ENCODE measurements at regions not wholly inside any gene's neighbourhood (a gene's known extent, or its start where the extent isn't known, plus 50 kb on each side); places are given as distances from the start of the nearest gene placed in this dataset.

DNA sequence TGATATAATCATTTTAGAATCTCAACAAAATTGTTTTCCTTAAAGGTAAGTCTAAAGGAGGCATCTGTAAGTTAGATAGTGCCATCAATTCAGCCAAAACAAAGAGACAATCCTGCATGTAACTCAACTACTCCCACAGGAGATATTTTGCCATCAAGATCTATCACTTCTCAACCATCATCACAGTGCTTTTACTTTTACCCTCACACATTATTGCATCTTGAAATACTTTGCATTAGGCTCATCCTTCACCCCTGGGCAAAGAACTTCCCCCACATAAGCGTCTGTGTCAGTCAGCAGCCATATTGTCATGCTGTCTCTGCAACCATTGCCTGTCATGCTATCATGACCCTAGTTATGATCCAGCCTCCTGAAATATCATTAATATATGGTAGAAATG, 54.9 kb upstream of the NLGN1 start:
- DNase-seq: no peak
- no peaks in the 10 kb centered on the region for H3K27me3 ChIP-seq (ENCODE audit: insufficient read depth, low read depth, severe bottlenecking)
- no peaks in the 10 kb centered on the region for H3K9me3 ChIP-seq (ENCODE audit: severe bottlenecking)
- TF ChIP-seq, protein P1, sequence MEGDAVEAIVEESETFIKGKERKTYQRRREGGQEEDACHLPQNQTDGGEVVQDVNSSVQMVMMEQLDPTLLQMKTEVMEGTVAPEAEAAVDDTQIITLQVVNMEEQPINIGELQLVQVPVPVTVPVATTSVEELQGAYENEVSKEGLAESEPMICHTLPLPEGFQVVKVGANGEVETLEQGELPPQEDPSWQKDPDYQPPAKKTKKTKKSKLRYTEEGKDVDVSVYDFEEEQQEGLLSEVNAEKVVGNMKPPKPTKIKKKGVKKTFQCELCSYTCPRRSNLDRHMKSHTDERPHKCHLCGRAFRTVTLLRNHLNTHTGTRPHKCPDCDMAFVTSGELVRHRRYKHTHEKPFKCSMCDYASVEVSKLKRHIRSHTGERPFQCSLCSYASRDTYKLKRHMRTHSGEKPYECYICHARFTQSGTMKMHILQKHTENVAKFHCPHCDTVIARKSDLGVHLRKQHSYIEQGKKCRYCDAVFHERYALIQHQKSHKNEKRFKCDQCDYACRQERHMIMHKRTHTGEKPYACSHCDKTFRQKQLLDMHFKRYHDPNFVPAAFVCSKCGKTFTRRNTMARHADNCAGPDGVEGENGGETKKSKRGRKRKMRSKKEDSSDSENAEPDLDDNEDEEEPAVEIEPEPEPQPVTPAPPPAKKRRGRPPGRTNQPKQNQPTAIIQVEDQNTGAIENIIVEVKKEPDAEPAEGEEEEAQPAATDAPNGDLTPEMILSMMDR (IDR thresholded peaks at IDR 0.05; ENCODE audit: low read depth, low read length): no peak
- H3K4me3 ChIP-seq (ENCODE audit: low read depth, low read length): no peak overlapping the region
- H3K27ac ChIP-seq: no peak overlapping the region
- H3K36me3 ChIP-seq: no peaks in the 10 kb centered on the region

DNA sequence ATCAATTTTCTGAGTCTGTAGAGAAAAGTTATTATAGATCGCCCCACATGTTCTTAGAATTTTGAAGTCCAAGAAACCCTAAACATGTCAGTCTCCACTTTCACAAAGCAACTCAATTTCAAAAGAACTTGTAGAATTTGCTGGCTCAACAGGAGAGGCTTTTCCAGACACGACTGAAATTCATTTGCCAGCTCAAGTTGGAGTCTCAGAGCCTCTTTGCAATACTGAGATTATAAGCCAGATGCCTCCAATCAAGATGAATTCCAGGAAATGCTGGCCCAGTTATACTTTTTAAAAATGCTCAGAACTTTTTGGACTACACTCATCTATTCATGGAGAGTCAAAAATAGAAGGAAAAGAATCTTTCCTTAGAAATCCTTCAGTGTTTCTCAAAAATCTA, 56.9 kb upstream of the NLGN1 start:
- Histone ChIP-seq H3K36me3 (no peaks in the 10 kb centered on the region), H3K27ac (no peak overlapping the region), H3K9me3 (ENCODE audit: severe bottlenecking) (no peaks in the 10 kb centered on the region), H3K4me3 (ENCODE audit: low read depth, low read length) (no peak overlapping the region), H3K27me3 (ENCODE audit: insufficient read depth, low read depth, severe bottlenecking) (no peaks in the 10 kb centered on the region)
- DNase-seq: no peak
- TF ChIP-seq, protein P1 (IDR thresholded peaks at IDR 0.05; ENCODE audit: low read depth, low read length): no peak

DNA sequence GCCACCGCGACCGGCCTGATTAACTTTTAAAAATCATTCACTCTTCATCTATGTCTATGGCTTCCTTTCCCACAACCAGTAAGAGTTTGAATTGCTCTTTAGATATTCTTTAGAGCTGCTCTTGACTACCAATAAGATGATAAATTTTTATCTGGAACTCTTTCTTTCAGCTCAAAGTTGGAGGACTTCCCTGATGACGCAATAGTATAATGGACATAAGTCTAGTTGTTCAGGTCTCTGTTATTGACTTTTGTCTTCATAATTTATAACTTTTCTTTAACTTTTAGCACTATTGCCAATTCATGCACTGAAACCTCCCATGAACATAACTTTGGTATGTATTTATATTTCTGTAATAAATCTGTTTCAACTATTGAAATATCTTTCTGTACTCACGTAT, 61.3 kb upstream of the NLGN1 start:
- TF ChIP-seq, protein P1 (IDR thresholded peaks at IDR 0.05; ENCODE audit: low read depth, low read length): no peak
- Histone ChIP-seq H3K27ac (no peak overlapping the region), H3K9me3 (ENCODE audit: severe bottlenecking) (no peaks in the 10 kb centered on the region), H3K4me3 (ENCODE audit: low read depth, low read length) (no peak overlapping the region), H3K27me3 (ENCODE audit: insufficient read depth, low read depth, severe bottlenecking) (no peaks in the 10 kb centered on the region), H3K36me3 (no peaks in the 10 kb centered on the region)
- DNase-seq: no peak

DNA sequence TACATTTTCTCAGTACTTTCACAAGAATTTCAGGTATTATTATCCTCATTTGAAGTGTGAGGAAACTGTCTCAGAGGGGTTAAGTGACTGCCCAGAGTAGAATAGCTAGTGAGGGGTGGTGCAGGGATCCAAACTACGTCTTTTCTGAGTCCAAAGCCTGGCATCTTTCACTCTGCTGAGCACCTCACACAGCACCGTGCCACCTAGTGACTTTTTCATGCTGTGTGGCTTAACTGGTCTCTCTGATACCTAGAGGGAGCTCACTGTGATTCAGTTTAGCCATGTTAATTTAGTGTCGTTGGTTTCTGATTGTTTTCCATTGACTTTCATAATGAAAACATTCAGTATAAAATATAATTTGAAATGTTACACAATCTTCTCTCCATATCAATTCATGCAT, 91.4 kb upstream of the NLGN1 start:
- no peaks in the 10 kb centered on the region for H3K9me3 ChIP-seq (ENCODE audit: severe bottlenecking)
- no peaks in the 10 kb centered on the region for H3K36me3 ChIP-seq
- H3K4me3 ChIP-seq (ENCODE audit: low read depth, low read length): no peak overlapping the region
- TF ChIP-seq, protein P1 (IDR thresholded peaks at IDR 0.05; ENCODE audit: low read depth, low read length): no peak
- DNase-seq: no peak
- H3K27me3 ChIP-seq (ENCODE audit: insufficient read depth, low read depth, severe bottlenecking): no peaks in the 10 kb centered on the region
- no peak overlapping the region for H3K27ac ChIP-seq

DNA sequence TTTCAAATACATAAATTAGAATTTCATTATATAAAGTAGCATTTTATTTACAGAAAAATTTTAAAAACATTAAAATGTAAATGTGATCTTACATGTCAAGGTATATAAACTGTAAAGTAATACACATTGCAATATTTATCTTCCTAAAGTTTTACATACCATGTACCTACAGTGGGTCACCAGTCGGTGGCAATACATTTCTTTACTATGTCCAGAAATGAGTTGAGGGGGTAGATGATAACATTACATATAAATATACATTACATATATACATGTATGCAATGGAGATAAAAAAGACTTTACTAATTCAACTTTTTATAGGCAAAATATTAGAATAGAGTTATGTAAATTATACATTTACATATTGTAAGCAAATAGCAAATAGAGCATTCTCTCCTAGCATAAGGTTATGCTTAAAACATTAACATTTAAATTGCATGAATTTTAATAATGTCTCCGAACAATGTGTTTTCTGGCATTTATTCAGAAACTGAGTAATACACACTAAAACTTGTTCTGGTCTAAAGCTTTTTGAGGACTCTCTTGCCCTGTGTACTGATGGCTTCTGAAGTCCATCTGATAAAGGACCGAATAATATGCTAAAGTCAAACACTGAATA, 93.3 kb upstream of the NLGN1 start:
- TF ChIP-seq, protein P1 (IDR thresholded peaks at IDR 0.05; ENCODE audit: low read depth, low read length): no peak
- H3K27ac ChIP-seq: no peak overlapping the region
- H3K9me3 ChIP-seq (ENCODE audit: severe bottlenecking): no peaks in the 10 kb centered on the region
- H3K27me3 ChIP-seq (ENCODE audit: insufficient read depth, low read depth, severe bottlenecking): no peaks in the 10 kb centered on the region
- no peaks in the 10 kb centered on the region for H3K36me3 ChIP-seq
- no peak overlapping the region for H3K4me3 ChIP-seq (ENCODE audit: low read depth, low read length)
- DNase-seq: no peak

DNA sequence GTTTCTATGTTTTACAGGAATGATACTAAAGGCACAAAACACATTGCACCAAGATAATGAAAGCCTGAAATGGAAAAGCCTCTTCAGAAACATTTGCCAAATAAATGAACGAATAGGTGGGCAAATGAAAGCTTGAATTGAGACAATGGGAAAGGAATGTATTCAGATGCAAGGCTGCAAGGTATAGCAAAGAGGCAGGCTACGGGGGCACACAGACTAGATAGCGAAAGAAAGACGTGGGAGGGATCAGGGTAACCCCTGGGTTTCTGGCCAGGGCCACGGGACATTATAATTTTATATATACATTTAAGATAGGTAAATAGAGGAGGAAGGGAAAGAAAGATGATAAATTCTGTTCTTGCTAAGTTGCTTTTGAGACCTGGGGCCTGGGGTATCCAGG, 95.9 kb upstream of the NLGN1 start:
- TF ChIP-seq, protein P1 (IDR thresholded peaks at IDR 0.05; ENCODE audit: low read depth, low read length): no peak
- Histone ChIP-seq H3K4me3 (ENCODE audit: low read depth, low read length) (no peak overlapping the region), H3K27ac (no peak overlapping the region), H3K27me3 (ENCODE audit: insufficient read depth, low read depth, severe bottlenecking) (no peaks in the 10 kb centered on the region), H3K9me3 (ENCODE audit: severe bottlenecking) (no peaks in the 10 kb centered on the region), H3K36me3 (no peaks in the 10 kb centered on the region)
- DNase-seq: no peak

Measured in WERI-Rb-1 (cell line).